GM23338 (cell line): ENCODE measurements at regions not wholly inside any gene's neighbourhood (a gene's known extent, or its start where the extent isn't known, plus 50 kb on each side); places are given as distances from the start of the nearest gene placed in this dataset.

ENCODE experiments used
- CREB1 ChIP-seq: fragments of 250-450 bp; sonication (Bioruptor Pico); IDR thresholded peaks from 2 replicates; pipeline ENCODE4 v1.5.0; 2020; ENCODE audit warnings: low read depth, mild to moderate bottlenecking, moderate library complexity
- EZH2 ChIP-seq: fragments of 200-600 bp; sonication (generic); IDR thresholded peaks from one replicate; pipeline ENCODE4 v1.8.0; 2017; ENCODE audit warnings: antibody characterized with exemption, mild to moderate bottlenecking, low read depth; ENCODE audit not compliant: unreplicated experiment
- POLR2AphosphoS5 ChIP-seq: IDR thresholded peaks from 2 replicates; pipeline ENCODE4 v1.6.1; 2016; ENCODE audit warnings: antibody characterized with exemption, low read depth
- ZNF114 ChIP-seq: fragments of 250-450 bp; sonication (Bioruptor Pico); IDR thresholded peaks from 2 replicates; pipeline ENCODE4 v1.5.0; 2020; ENCODE audit warnings: mild to moderate bottlenecking, moderate library complexity
- TF ChIP-seq, protein P1 (sequence below), 2 experiments: fragments of 200-600 bp in 1 of 2; sonication (generic) in 1 of 2; conservative IDR thresholded peaks; 2 replicates each; pipeline versions ENCODE4 v1.5.1 to v1.6.1; 2016 to 2017; ENCODE audit warnings: antibody characterized with exemption in 2 of 2, low read depth in 2 of 2, mild to moderate bottlenecking in 2 of 2, moderate library complexity in 1 of 2

DNA sequence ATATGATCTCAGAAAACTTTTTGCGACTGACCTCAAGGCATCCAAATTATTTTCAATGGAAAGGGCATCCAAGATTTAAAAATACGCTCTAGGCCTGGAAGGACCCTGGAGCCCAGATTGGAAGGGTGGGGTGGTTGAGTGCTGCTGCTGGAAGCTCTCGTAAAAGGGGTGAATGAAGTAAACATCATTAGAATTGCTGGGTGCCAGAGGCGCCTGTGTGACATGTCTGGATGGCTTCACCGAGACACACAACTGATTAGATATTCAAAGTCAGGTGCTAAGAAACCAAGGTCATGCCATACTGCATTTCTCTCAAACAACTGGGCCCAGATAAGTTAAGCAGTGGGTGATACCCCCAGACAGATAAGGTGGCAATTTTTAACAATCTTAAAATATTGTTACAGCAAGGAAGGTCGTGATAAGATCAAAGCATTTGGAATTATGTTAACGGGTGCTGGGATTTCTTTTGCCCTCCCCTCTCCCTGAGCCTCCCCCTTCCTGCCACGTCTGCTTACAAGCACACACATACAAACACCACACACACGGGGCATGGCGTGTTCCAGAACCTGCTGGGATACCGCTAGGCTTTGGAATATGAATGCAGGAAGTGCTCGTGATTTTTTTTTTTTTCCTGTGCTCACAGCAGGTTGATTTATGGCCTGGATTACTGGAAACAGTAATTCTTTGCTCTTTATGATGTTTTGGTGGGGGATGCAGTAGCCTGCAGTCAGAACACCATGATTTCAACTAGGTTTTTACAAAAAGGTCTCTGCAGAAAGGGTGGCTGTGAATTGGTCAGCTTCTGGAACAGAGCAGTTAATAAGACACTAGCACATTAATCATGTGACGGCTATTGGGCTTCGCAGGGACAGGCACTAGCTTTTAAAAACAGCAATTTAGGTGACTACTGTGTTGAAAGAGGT, 551.2 kb downstream of the QKI start:
- TF ChIP-seq, protein P1, sequence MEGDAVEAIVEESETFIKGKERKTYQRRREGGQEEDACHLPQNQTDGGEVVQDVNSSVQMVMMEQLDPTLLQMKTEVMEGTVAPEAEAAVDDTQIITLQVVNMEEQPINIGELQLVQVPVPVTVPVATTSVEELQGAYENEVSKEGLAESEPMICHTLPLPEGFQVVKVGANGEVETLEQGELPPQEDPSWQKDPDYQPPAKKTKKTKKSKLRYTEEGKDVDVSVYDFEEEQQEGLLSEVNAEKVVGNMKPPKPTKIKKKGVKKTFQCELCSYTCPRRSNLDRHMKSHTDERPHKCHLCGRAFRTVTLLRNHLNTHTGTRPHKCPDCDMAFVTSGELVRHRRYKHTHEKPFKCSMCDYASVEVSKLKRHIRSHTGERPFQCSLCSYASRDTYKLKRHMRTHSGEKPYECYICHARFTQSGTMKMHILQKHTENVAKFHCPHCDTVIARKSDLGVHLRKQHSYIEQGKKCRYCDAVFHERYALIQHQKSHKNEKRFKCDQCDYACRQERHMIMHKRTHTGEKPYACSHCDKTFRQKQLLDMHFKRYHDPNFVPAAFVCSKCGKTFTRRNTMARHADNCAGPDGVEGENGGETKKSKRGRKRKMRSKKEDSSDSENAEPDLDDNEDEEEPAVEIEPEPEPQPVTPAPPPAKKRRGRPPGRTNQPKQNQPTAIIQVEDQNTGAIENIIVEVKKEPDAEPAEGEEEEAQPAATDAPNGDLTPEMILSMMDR (conservative IDR thresholded peaks at IDR 0.05; ENCODE audit: low read depth in 2 of 2) = no peak
- no peak for TF ChIP-seq EZH2
- no peak for TF ChIP-seq CREB1 (CRISPR knock-in tag)
- TF ChIP-seq POLR2AphosphoS5 = no peak
- no peak for TF ChIP-seq ZNF114 (CRISPR knock-in tag)
